T-helper 2 cell treated with Interferon-gamma antibody and Interleukin-4, amounts not matched to agents 100 ng/mL and 5 ng/mL, for 36 hours (primary cell): ENCODE measurements at regions not wholly inside any gene's neighbourhood (a gene's known extent, or its start where the extent isn't known, plus 50 kb on each side); places are given as distances from the start of the nearest gene placed in this dataset.
"Not testable (repeated sequence)": the region's sequence is repeated elsewhere in the genome, so short reads cannot be mapped to it uniquely, and the experiment has no call there.

Experiments used
- intact Hi-C: fragments of 100-400 bp; cut with micrococcal nuclease; formaldehyde crosslinking; loops from one replicate; pipeline ENCODE4 v1.15.1; 2023

- intact Hi-C loops: no loop called here
Measured at GRCh38 chr4:127500242-127500641, 132.5 kb upstream of the INTU start.

- intact Hi-C loops: no loop called here
Measured at GRCh38 chr4:127501103-127501502, 131.7 kb upstream of the INTU start.

GRCh38 chr4:127503111-127503510, 129.6 kb upstream of the INTU start:
- intact Hi-C loops: no loop called here

GRCh38 chr4:127505203-127505602, 127.6 kb upstream of the INTU start:
- intact Hi-C loops: no loop called here

GRCh38 chr4:127506283-127506682, 126.5 kb upstream of the INTU start:
- intact Hi-C loops: no loop called here

GRCh38 chr4:127509155-127509554, 123.6 kb upstream of the INTU start:
- intact Hi-C loops: no loop called here

- intact Hi-C loops: not testable (repeated sequence)
Measured at GRCh38 chr4:127512672-127513071, 120.1 kb upstream of the INTU start.

- intact Hi-C loops: not testable (repeated sequence)
Measured at GRCh38 chr4:127515259-127515658, 117.5 kb upstream of the INTU start.

GRCh38 chr4:127518046-127518445, 114.7 kb upstream of the INTU start:
- intact Hi-C loops: no loop called here

- intact Hi-C loops: no loop called here
Measured at GRCh38 chr4:127521463-127521862, 111.3 kb upstream of the INTU start.

GRCh38 chr4:127523369-127523768, 109.4 kb upstream of the INTU start:
- intact Hi-C loops: no loop called here

GRCh38 chr4:127525608-127526007, 107.1 kb upstream of the INTU start:
- intact Hi-C loops: no loop called here

- intact Hi-C loops: no loop called here
Measured at GRCh38 chr4:127528302-127528701, 104.5 kb upstream of the INTU start.

GRCh38 chr4:127529879-127530278, 102.9 kb upstream of the INTU start:
- intact Hi-C loops: not testable (repeated sequence)

- intact Hi-C loops: no loop called here
Measured at GRCh38 chr4:127533028-127533700, 99.6 kb upstream of the INTU start.

GRCh38 chr4:127534041-127534825, 98.5 kb upstream of the INTU start:
- intact Hi-C loops: no loop called here

GRCh38 chr4:127538016-127538415, 94.7 kb upstream of the INTU start:
- intact Hi-C loops: no loop called here

GRCh38 chr4:127540497-127541025, 92.2 kb upstream of the INTU start:
- intact Hi-C loops: no loop called here

GRCh38 chr4:127545271-127545670, 87.5 kb upstream of the INTU start:
- intact Hi-C loops: no loop called here

GRCh38 chr4:127548990-127549925, 83.5 kb upstream of the INTU start:
- intact Hi-C loops: no loop called here

GRCh38 chr4:127555106-127555505, 77.7 kb upstream of the INTU start:
- intact Hi-C loops: no loop called here

- intact Hi-C loops: no loop called here
Measured at GRCh38 chr4:127558088-127558487, 74.7 kb upstream of the INTU start.
